HepG2 (cell line): ENCODE measurements at regions not wholly inside any gene's neighbourhood (a gene's known extent, or its start where the extent isn't known, plus 50 kb on each side); places are given as distances from the start of the nearest gene placed in this dataset.

ENCODE experiments used
- CENPX ChIP-seq: sonication (generic); formaldehyde crosslinking; IDR thresholded peaks from 2 replicates; pipeline ENCODE4 v1.9.0; 2021; ENCODE audit warnings: mild to moderate bottlenecking, missing genetic modification reagents, moderate library complexity
- DPF2 ChIP-seq: sonication (generic); formaldehyde crosslinking; IDR thresholded peaks from 2 replicates; pipeline ENCODE4 v1.4.0; 2020; ENCODE audit warnings: mild to moderate bottlenecking, low read depth, missing genetic modification reagents, borderline replicate concordance
- DRAP1 ChIP-seq: IDR thresholded peaks from 2 replicates; pipeline ENCODE4 v1.6.1; 2016; ENCODE audit warnings: missing genetic modification reagents, missing compliant biosample characterization
- GATA4 ChIP-seq: sonication (generic); IDR thresholded peaks from 2 replicates; pipeline ENCODE4 v1.6.1; 2016; ENCODE audit warnings: antibody characterized with exemption, low read depth, borderline replicate concordance
- HCFC1 ChIP-seq: fragments of 150-350 bp; IDR thresholded peaks from 2 replicates; pipeline ENCODE4 v1.6.1; 2014; ENCODE audit warnings: low read depth, low read length
- MAZ ChIP-seq, 2 experiments: sonication (generic) in 1 of 2; formaldehyde crosslinking in 1 of 2; IDR thresholded peaks; 2 replicates each; pipeline versions ENCODE4 v1.5.0 to v1.6.1; 2012 to 2020; ENCODE audit warnings: low read depth in 2 of 2, mild to moderate bottlenecking in 2 of 2, borderline replicate concordance in 1 of 2, improper control_type of control experiment in 1 of 2, low read length in 1 of 2, missing genetic modification reagents in 1 of 2, moderate library complexity in 1 of 2
- NFKB2 ChIP-seq: sonication (generic); formaldehyde crosslinking; IDR thresholded peaks from 2 replicates; pipeline ENCODE4 v1.4.0; 2020; ENCODE audit warnings: missing genetic modification reagents, borderline replicate concordance
- SP2 ChIP-seq: sonication (generic); formaldehyde crosslinking; IDR thresholded peaks from 2 replicates; pipeline ENCODE4 v1.5.1; 2020; ENCODE audit warnings: mild to moderate bottlenecking, missing genetic modification reagents
- YEATS2 ChIP-seq: sonication (generic); formaldehyde crosslinking; IDR thresholded peaks from 2 replicates; pipeline ENCODE4 v1.4.0; 2020; ENCODE audit warnings: missing genetic modification reagents, borderline replicate concordance
- ZNF317 ChIP-seq: sonication (generic); formaldehyde crosslinking; IDR thresholded peaks from 2 replicates; pipeline ENCODE4 v1.5.0; 2020; ENCODE audit warnings: mild to moderate bottlenecking, missing genetic modification reagents
- ZNF335 ChIP-seq: sonication (generic); formaldehyde crosslinking; IDR thresholded peaks from 2 replicates; pipeline ENCODE4 v1.4.0; 2020; ENCODE audit warnings: missing genetic modification reagents
- ZNF563 ChIP-seq: sonication (generic); formaldehyde crosslinking; IDR thresholded peaks from 2 replicates; pipeline ENCODE4 v1.8.0; 2022; ENCODE audit warnings: mild to moderate bottlenecking, moderate library complexity, missing genetic modification reagents
- ZNF564 ChIP-seq: sonication (generic); formaldehyde crosslinking; IDR thresholded peaks from 2 replicates; pipeline ENCODE4 v1.8.1; 2023; ENCODE audit warnings: mild to moderate bottlenecking, missing genetic modification reagents
- TF ChIP-seq, protein P1 (sequence below): sonication (generic); formaldehyde crosslinking; IDR thresholded peaks from 2 replicates; pipeline ENCODE4 v1.5.0; 2020; ENCODE audit warnings: missing genetic modification reagents
- TF ChIP-seq, protein P2 (sequence below): sonication (generic); formaldehyde crosslinking; IDR thresholded peaks from 2 replicates; pipeline ENCODE4 v1.4.0; 2020; ENCODE audit warnings: missing genetic modification reagents
- TF ChIP-seq, protein P3 (sequence below): IDR thresholded peaks from 2 replicates; pipeline ENCODE4 v1.6.1; 2016
- TF ChIP-seq, protein P4 (sequence below): sonication (generic); formaldehyde crosslinking; IDR thresholded peaks from 2 replicates; pipeline ENCODE4 v1.4.0; 2020; ENCODE audit warnings: mild to moderate bottlenecking, missing genetic modification reagents

GRCh38 chr15:100715571-100716455 is 113.4 kb downstream of the ASB7 start (continued):
- TF ChIP-seq, protein P1, sequence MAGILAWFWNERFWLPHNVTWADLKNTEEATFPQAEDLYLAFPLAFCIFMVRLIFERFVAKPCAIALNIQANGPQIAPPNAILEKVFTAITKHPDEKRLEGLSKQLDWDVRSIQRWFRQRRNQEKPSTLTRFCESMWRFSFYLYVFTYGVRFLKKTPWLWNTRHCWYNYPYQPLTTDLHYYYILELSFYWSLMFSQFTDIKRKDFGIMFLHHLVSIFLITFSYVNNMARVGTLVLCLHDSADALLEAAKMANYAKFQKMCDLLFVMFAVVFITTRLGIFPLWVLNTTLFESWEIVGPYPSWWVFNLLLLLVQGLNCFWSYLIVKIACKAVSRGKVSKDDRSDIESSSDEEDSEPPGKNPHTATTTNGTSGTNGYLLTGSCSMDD (CRISPR knock-in tag), result no peak
- TF ChIP-seq HCFC1 (no peak), ZNF317 (CRISPR knock-in tag) (no peak), NFKB2 (no peak), SP2 (no peak), DRAP1 (CRISPR knock-in tag) (peak; percentile 32; the same call in 1 of the 2 replicates), ZNF335 (0 out of 2 replicates have a peak, but pooled peaks have one; percentile 37), ZNF564 (0 out of 2 replicates have a peak, but pooled peaks have one; percentile 68), MAZ (IDR thresholded peaks at IDR 0.05; ENCODE audit: borderline replicate concordance, low read depth, low read length) (no peak), MAZ (CRISPR knock-in tag; IDR thresholded peaks at IDR 0.05; ENCODE audit: low read depth) (0 out of 2 replicates have a peak, but pooled peaks have one; percentile 57), CENPX (CRISPR knock-in tag) (no peak), GATA4 (no peak), ZNF563 (CRISPR knock-in tag) (no peak), DPF2 (CRISPR knock-in tag) (peak; percentile 54; the same call in 1 of the 2 replicates), YEATS2 (peak; percentile 59; the same call in 1 of the 2 replicates)
- TF ChIP-seq, protein P2, sequence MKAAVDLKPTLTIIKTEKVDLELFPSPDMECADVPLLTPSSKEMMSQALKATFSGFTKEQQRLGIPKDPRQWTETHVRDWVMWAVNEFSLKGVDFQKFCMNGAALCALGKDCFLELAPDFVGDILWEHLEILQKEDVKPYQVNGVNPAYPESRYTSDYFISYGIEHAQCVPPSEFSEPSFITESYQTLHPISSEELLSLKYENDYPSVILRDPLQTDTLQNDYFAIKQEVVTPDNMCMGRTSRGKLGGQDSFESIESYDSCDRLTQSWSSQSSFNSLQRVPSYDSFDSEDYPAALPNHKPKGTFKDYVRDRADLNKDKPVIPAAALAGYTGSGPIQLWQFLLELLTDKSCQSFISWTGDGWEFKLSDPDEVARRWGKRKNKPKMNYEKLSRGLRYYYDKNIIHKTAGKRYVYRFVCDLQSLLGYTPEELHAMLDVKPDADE, result no peak
- TF ChIP-seq, protein P3, sequence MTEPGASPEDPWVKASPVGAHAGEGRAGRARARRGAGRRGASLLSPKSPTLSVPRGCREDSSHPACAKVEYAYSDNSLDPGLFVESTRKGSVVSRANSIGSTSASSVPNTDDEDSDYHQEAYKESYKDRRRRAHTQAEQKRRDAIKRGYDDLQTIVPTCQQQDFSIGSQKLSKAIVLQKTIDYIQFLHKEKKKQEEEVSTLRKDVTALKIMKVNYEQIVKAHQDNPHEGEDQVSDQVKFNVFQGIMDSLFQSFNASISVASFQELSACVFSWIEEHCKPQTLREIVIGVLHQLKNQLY, result peak; percentile 76
- TF ChIP-seq, protein P4, sequence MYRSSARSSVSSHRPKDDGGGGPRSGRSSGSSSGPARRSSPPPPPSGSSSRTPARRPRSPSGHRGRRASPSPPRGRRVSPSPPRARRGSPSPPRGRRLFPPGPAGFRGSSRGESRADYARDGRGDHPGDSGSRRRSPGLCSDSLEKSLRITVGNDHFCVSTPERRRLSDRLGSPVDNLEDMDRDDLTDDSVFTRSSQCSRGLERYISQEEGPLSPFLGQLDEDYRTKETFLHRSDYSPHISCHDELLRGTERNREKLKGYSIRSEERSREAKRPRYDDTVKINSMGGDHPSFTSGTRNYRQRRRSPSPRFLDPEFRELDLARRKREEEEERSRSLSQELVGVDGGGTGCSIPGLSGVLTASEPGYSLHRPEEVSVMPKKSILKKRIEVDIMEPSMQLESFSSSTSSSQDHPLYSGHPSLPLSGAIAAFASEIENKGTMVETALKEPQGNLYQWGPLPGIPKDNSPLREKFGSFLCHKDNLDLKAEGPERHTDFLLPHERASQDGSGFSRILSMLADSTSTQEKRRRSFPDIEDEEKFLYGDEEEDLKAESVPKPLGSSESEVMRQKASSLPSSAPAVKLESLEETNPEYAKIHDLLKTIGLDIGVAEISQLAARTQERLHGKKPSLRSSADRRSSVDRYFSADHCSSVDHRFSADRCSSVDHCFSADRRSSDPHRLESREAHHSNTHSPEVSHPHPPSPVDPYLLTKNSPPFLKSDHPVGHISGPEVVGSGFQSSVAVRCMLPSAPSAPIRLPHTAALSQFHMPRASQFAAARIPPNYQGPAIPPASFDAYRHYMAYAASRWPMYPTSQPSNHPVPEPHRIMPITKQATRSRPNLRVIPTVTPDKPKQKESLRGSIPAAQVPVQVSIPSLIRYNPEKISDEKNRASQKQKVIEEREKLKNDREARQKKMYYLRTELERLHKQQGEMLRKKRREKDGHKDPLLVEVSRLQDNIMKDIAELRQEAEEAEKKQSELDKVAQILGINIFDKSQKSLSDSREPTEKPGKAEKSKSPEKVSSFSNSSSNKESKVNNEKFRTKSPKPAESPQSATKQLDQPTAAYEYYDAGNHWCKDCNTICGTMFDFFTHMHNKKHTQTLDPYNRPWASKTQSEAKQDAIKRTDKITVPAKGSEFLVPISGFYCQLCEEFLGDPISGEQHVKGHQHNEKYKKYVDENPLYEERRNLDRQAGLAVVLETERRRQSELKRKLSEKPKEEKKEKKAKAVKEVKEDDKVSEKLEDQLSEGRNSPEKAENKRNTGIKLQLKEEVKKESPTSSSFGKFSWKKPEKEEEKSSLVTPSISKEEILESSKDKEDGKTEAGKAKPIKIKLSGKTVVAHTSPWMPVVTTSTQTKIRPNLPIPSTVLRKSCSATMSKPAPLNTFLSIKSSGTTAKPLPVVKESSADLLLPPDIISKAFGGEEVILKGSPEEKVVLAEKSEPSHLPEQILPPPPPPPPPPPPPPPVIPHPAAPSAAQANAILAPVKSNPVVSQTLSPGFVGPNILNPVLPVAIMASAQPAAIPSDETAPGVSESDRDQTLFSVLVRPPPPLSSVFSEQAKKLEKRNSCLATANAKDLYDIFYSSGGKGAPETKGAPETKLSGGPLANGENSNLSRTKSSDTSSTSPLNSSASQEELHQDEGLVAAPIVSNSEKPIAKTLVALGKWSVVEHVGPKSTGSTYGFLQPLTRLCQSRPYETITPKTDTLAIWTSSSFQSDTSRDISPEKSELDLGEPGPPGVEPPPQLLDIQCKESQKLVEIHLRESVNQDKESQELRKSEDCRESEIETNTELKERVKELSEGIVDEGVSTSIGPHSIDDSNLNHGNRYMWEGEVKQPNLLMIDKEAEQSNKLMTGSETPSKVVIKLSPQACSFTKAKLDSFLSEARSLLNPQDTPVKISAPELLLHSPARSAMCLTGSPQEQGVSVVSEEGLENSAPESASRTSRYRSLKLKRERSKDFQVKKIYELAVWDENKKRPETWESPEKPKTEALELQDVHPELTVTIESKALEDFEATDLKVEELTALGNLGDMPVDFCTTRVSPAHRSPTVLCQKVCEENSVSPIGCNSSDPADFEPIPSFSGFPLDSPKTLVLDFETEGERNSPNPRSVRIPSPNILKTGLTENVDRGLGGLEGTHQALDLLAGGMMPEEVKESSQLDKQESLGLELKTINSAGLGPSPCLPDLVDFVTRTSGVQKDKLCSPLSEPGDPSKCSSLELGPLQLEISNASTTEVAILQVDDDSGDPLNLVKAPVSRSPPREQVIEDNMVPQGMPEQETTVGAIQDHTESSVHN (CRISPR knock-in tag), result no peak
